HG02973 (cell line): ENCODE measurements at regions not wholly inside any gene's neighbourhood (a gene's known extent, or its start where the extent isn't known, plus 50 kb on each side); places are given as distances from the start of the nearest gene placed in this dataset.
"Not testable (repeated sequence)": the region's sequence is repeated elsewhere in the genome, so short reads cannot be mapped to it uniquely, and the experiment has no call there.

Experiments
- ATAC-seq: cut with Tn5 transposase; IDR thresholded peaks from one replicate; pipeline ENCODE4 v1.9.1; 2021; ENCODE audit warnings: moderate library complexity; ENCODE audit not compliant: unreplicated experiment

GRCh38 chr14:83253870-83254269 lies 1720.2 kb upstream of the SEL1L start:
- no peak for ATAC-seq

GRCh38 chr14:83255015-83255726 lies 1721.5 kb upstream of the SEL1L start:
- no peak for ATAC-seq

- ATAC-seq = no peak
Measured at GRCh38 chr14:83255727-83256090, 1722.1 kb upstream of the SEL1L start.

- no peak for ATAC-seq
Measured at GRCh38 chr14:83257466-83258439, 1724.1 kb upstream of the SEL1L start.

- ATAC-seq = no peak
Measured at GRCh38 chr14:83260751-83261150, 1727.1 kb upstream of the SEL1L start.

GRCh38 chr14:83269583-83269982 lies 1735.9 kb upstream of the SEL1L start:
- ATAC-seq = no peak

GRCh38 chr14:83271663-83272062 lies 1738.0 kb upstream of the SEL1L start:
- no peak for ATAC-seq

GRCh38 chr14:83280719-83281118 lies 1747.1 kb upstream of the SEL1L start:
- no peak for ATAC-seq

GRCh38 chr14:83282706-83283105 lies 1749.1 kb upstream of the SEL1L start:
- ATAC-seq = no peak

GRCh38 chr14:83287300-83287699 lies 1753.6 kb upstream of the SEL1L start:
- ATAC-seq = no peak

- no peak for ATAC-seq
Measured at GRCh38 chr14:83289390-83289789, 1755.7 kb upstream of the SEL1L start.

- no peak for ATAC-seq
Measured at GRCh38 chr14:83289896-83290295, 1756.2 kb upstream of the SEL1L start.

GRCh38 chr14:83290447-83290846 lies 1756.8 kb upstream of the SEL1L start:
- ATAC-seq = no peak

- no peak for ATAC-seq
Measured at GRCh38 chr14:83291714-83292113, 1758.1 kb upstream of the SEL1L start.

- no peak for ATAC-seq
Measured at GRCh38 chr14:83294941-83295340, 1761.3 kb upstream of the SEL1L start.

- ATAC-seq = no peak
Measured at GRCh38 chr14:83297361-83297760, 1763.7 kb upstream of the SEL1L start.

- ATAC-seq = not testable (repeated sequence)
Measured at GRCh38 chr14:83298016-83298415, 1764.4 kb upstream of the SEL1L start.

- ATAC-seq = no peak
Measured at GRCh38 chr14:83300476-83301064, 1766.9 kb upstream of the SEL1L start.

GRCh38 chr14:83301791-83302190 lies 1768.1 kb upstream of the SEL1L start:
- ATAC-seq = no peak

- ATAC-seq = no peak
Measured at GRCh38 chr14:83309211-83309610, 1775.6 kb upstream of the SEL1L start.

GRCh38 chr14:83309833-83310232 lies 1776.2 kb upstream of the SEL1L start:
- no peak for ATAC-seq

GRCh38 chr14:83312511-83312910 lies 1778.9 kb upstream of the SEL1L start:
- ATAC-seq = no peak
